Trophoblast cell (in vitro differentiated cells and primary cell): ENCODE measurements at regions not wholly inside any gene's neighbourhood (a gene's known extent, or its start where the extent isn't known, plus 50 kb on each side); places are given as distances from the start of the nearest gene placed in this dataset.

ENCODE experiments used
- DNase-seq, 2 donors: peaks; one replicate each; pipeline ENCODE4 v3.0.0-alpha.2; 2016
- H2AFZ ChIP-seq: 2 replicates; pipeline ENCODE4 v1.6.1; 2013; ENCODE audit warnings: low read length, moderate library complexity, mild to moderate bottlenecking; ENCODE audit not compliant: insufficient read depth, poor library complexity
- H2AK5ac ChIP-seq: 2 replicates; pipeline ENCODE4 v1.6.1; 2013; ENCODE audit warnings: mild to moderate bottlenecking, low read length
- H2BK120ac ChIP-seq: 2 replicates; pipeline ENCODE4 v1.6.1; 2013; ENCODE audit warnings: low read length, mild to moderate bottlenecking, moderate library complexity; ENCODE audit not compliant: insufficient read depth, poor library complexity
- H2BK12ac ChIP-seq: 2 replicates; pipeline ENCODE4 v1.6.1; 2013; ENCODE audit warnings: mild to moderate bottlenecking, low read length, moderate library complexity
- H2BK5ac ChIP-seq: 2 replicates; pipeline ENCODE4 v1.6.1; 2013; ENCODE audit warnings: low read length, low read depth, moderate library complexity, mild to moderate bottlenecking; ENCODE audit not compliant: poor library complexity
- H3K14ac ChIP-seq: 2 replicates; pipeline ENCODE4 v1.6.1; 2013; ENCODE audit warnings: mild to moderate bottlenecking, low read length
- H3K18ac ChIP-seq: 2 replicates; pipeline ENCODE4 v1.6.1; 2013; ENCODE audit warnings: mild to moderate bottlenecking, low read length
- H3K23ac ChIP-seq: 2 replicates; pipeline ENCODE4 v1.6.1; 2013; ENCODE audit warnings: low read length
- H3K27ac ChIP-seq: 2 replicates; pipeline ENCODE4 v1.5.1; 2013; ENCODE audit warnings: low read depth, mild to moderate bottlenecking, inconsistent platforms, low read length, moderate library complexity
- H3K27me3 ChIP-seq: 2 replicates; pipeline ENCODE4 v1.6.1; 2013; ENCODE audit warnings: inconsistent platforms, mild to moderate bottlenecking, low read length, moderate library complexity; ENCODE audit not compliant: insufficient read depth
- H3K36me3 ChIP-seq, 2 experiments: 1 replicate in 1 of 2; 2 replicates in 1 of 2; pipeline ENCODE4 v1.6.1; 2013; ENCODE audit warnings: low read length in 2 of 2, mild to moderate bottlenecking in 2 of 2, moderate library complexity in 1 of 2; ENCODE audit not compliant: insufficient read depth in 2 of 2, control insufficient read depth in 1 of 2
- H3K4ac ChIP-seq: 2 replicates; pipeline ENCODE4 v1.6.1; 2013; ENCODE audit warnings: low read depth, mild to moderate bottlenecking, low read length, moderate library complexity
- H3K4me1 ChIP-seq, 2 experiments: 1 replicate in 1 of 2; 2 replicates in 1 of 2; pipeline ENCODE4 v1.6.1; 2013; ENCODE audit warnings: low read length in 2 of 2, mild to moderate bottlenecking in 2 of 2, moderate library complexity in 1 of 2; ENCODE audit not compliant: insufficient read depth in 2 of 2, control insufficient read depth in 1 of 2
- H3K4me2 ChIP-seq: 2 replicates; pipeline ENCODE4 v1.6.1; 2013; ENCODE audit warnings: inconsistent platforms, mild to moderate bottlenecking, low read length, moderate library complexity
- H3K4me3 ChIP-seq: 2 replicates; pipeline ENCODE4 v1.5.1; 2013; ENCODE audit warnings: mild to moderate bottlenecking, low read depth, low read length, inconsistent platforms
- H3K79me1 ChIP-seq: one replicate; pipeline ENCODE4 v1.6.1; 2013; ENCODE audit warnings: low read length
- H3K79me2 ChIP-seq: 2 replicates; pipeline ENCODE4 v1.6.1; 2013; ENCODE audit warnings: low read length, mild to moderate bottlenecking; ENCODE audit not compliant: control insufficient read depth, insufficient read depth, poor library complexity
- H3K9ac ChIP-seq: 2 replicates; pipeline ENCODE4 v1.6.1; 2013; ENCODE audit warnings: mild to moderate bottlenecking, low read length
- H3K9me3 ChIP-seq: 2 replicates; pipeline ENCODE4 v1.6.1; 2013; ENCODE audit warnings: low read depth, mild to moderate bottlenecking, control low read depth, inconsistent platforms, low read length; ENCODE audit not compliant: insufficient read depth
- H4K12ac ChIP-seq: 2 replicates; pipeline ENCODE4 v1.6.1; 2013; ENCODE audit warnings: low read depth, mild to moderate bottlenecking, low read length, moderate library complexity
- H4K8ac ChIP-seq: 2 replicates; pipeline ENCODE4 v1.6.1; 2013; ENCODE audit warnings: low read depth, mild to moderate bottlenecking, low read length, moderate library complexity
- H4K91ac ChIP-seq: one replicate; pipeline ENCODE4 v1.6.1; 2013; ENCODE audit warnings: low read depth, mild to moderate bottlenecking, low read length, moderate library complexity
- WGBS: extraction: QIAGEN DNeasy Blood & Tissue Kit; methylation state at CpG from one replicate; pipeline ENCODE4 v1.1.7; 2013; ENCODE audit warnings: missing lambda C conversion rate; ENCODE audit not compliant: insufficient read length, insufficient coverage; ENCODE audit errors: extremely low coverage; 5-methylcytosine and 5-hydroxymethylcytosine counted together

DNA sequence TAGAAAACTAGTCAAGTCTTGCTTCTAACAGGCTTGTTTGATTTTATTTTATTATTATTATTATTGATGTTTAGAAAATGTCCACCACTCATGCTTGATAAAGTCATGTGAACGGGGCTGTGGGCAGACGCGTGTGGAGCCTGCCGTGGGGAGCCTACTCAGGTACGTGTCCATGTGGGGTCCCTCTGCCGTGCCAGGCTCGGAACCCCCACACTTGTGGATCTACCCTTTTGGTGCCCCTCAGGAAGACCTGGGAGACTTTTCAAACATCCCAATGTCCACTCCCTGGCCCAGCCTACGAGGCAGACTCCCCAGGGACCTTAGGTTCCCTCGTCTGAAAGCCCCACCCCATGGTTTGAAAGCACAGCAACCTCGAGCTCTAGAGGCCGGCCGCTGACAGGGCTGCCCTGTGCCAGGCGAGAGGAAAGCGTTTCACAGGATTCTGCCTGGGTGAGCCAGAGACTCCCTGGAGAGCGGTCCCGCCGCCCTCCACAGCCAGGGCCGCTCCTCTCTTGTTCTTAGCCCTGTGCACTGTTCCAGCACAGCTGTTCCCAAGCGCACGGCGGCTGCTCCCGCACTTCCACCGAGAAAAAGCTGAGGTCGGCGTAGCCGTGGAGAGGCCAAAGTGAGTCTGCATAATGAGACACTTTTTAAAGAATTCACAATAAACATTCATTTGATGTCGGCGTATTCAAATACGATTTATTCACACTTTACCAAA is 249.7 kb downstream of the TTLL2 start:
- Histone ChIP-seq H3K4me2 (no peak overlapping the region), H4K91ac (no peak overlapping the region), H3K27me3 (no peaks in the 10 kb centered on the region), H2BK120ac (no peak overlapping the region), H3K36me3 (no peaks in the 10 kb centered on the region), H2AK5ac (no peak overlapping the region), H3K4ac (no peak overlapping the region), H2AFZ (no peak overlapping the region), H3K23ac (no peak overlapping the region), H3K4me1 (peaks cover 0 to 8% of the 10 kb centered on the region in 2 experiments), H3K79me1 (peaks cover 2% of the 10 kb centered on the region), H2BK12ac (no peak overlapping the region), H3K18ac (no peak overlapping the region), H3K9ac (no peak overlapping the region), H3K79me2 (no peaks in the 10 kb centered on the region), H3K4me3 (no peak overlapping the region), H4K12ac (no peak overlapping the region), H3K14ac (no peak overlapping the region), H4K8ac (no peak overlapping the region), H2BK5ac (no peak overlapping the region), H3K9me3 (no peaks in the 10 kb centered on the region), H3K27ac (no peak overlapping the region)
- WGBS: no CpG with 5 or more reads among the region's 29 CpGs
- no peak for DNase-seq

DNA sequence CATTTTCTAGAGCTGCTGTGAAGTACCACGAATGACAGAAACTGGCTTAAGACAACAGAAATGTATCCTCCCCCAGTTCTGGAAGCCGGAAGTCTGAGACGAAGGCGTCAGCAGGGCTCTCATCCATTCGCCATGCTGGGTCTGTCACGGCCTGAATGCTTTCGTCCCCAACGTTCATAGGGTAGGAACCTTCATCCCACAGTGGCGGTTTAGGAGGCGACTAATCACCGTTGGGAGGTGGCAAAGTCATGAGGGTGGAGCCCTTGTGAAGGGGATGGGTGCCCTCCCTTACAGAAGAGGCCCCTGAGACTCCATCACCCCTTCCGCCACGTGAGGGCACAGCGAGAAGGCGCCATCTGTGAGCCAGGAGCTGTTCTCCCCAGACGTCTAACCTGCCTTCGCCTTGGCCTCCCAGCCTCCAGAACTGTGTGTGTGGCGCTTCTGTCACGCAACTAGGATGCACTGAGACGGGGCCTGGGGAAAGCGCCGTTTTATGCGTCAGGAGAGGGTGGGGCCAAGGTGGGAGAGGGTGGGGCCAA is 250.3 kb downstream of the TTLL2 start:
- no peak overlapping the region for H3K4me2 ChIP-seq
- no peak overlapping the region for H4K8ac ChIP-seq
- DNase-seq: no peak
- WGBS: no CpG with 5 or more reads among the region's 23 CpGs
- no peak overlapping the region for H3K9ac ChIP-seq
- no peak overlapping the region for H3K14ac ChIP-seq
- no peak overlapping the region for H2BK120ac ChIP-seq
- H2BK12ac ChIP-seq: no peak overlapping the region
- H3K4ac ChIP-seq: no peak overlapping the region
- H3K9me3 ChIP-seq: no peaks in the 10 kb centered on the region
- no peak overlapping the region for H3K23ac ChIP-seq
- no peak overlapping the region for H2BK5ac ChIP-seq
- H3K4me3 ChIP-seq: no peak overlapping the region
- no peak overlapping the region for H3K18ac ChIP-seq
- H4K91ac ChIP-seq: no peak overlapping the region
- no peak overlapping the region for H3K27ac ChIP-seq
- no peak overlapping the region for H4K12ac ChIP-seq
- H3K27me3 ChIP-seq: no peaks in the 10 kb centered on the region
- no peak overlapping the region for H2AK5ac ChIP-seq
- H3K79me1 ChIP-seq: peaks cover 2% of the 10 kb centered on the region
- H3K79me2 ChIP-seq: no peaks in the 10 kb centered on the region
- H2AFZ ChIP-seq: no peak overlapping the region
- peaks cover 0 to 8% of the 10 kb centered on the region in 2 experiments for H3K4me1 ChIP-seq
- H3K36me3 ChIP-seq: no peaks in the 10 kb centered on the region

DNA sequence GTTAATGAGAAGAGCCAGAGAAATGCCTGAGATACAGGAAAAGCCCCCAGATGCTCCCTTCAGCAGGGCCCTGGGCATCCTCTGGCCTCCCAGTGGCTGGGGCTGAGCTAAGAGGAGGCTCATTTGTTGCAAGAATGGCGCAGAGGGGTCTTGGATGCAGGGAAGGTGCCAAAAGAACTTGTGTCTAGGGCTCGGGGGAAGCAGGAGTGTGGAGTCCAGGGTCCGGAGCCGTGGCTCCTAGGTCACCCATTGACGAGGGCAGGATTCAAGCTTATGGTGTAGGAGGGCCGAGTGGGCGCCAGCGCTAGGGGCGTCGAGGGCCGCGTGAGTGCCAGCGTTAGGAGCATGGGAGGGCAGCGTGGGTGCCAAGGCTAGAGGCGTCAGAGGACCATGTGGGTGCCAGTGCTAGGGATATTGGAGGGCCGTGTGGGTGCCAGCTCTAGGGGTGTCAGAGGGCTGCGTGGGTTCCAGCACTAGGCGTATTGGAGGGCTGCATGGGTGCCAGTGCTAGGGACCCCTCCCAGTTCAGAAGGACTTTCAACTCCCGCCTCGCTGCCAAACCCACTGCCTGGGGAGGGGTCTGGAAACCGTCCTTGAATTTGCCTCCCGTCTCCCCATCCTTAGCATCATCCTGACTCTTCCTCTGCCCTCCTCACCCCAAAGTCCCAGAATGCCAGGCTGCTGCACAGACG is 250.5 kb upstream of the AFDN start:
- Histone ChIP-seq H2BK120ac (no peak overlapping the region), H2AK5ac (no peak overlapping the region), H3K36me3 (no peaks in the 10 kb centered on the region), H2BK5ac (no peak overlapping the region), H2BK12ac (no peak overlapping the region), H3K14ac (no peak overlapping the region), H3K4me3 (no peak overlapping the region), H3K4me1 (peaks cover 0 to 8% of the 10 kb centered on the region in 2 experiments), H3K9me3 (no peaks in the 10 kb centered on the region), H4K91ac (no peak overlapping the region), H3K4ac (no peak overlapping the region), H3K4me2 (no peak overlapping the region), H3K9ac (no peak overlapping the region), H3K23ac (no peak overlapping the region), H3K18ac (no peak overlapping the region), H3K27me3 (no peaks in the 10 kb centered on the region), H4K8ac (no peak overlapping the region), H3K27ac (no peak overlapping the region), H3K79me2 (no peaks in the 10 kb centered on the region), H3K79me1 (peaks cover 2% of the 10 kb centered on the region), H4K12ac (no peak overlapping the region), H2AFZ (no peak overlapping the region)
- no peak for DNase-seq
- no CpG with 5 or more reads among the region's 23 CpGs for WGBS

DNA sequence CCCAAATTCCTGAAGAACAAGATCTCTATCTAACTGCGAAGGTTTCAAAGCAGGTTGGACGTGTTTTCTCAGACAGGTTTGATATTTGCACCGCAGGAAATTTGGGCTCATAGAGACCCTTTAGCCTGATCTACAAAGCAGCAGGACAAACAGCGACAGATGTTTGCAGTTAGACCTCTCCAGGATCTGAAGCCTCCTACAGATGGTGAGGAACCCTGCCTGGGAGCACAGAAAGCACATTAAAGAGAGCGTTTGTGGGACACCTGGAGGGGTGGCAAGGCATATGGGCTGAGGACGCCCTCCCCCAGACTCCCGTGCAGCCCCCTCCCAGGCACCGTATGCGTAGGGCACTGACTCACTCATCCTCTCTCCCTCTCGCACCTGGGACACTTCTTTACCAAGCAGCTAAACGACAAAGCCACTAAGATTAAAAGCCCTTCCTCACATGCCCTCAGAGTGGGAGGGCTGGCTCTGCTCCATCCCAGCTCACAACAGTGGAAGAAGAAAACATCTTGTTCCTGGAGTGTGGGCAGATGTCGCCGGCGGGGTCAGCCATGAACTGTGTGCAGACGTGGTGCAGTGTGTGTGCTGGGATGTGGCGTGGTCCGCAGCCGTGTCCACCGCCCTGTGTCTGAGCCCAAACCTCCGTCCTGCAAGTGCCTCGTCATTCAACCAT is 249.7 kb upstream of the AFDN start:
- Histone ChIP-seq H3K27ac (no peak overlapping the region), H3K4me2 (no peak overlapping the region), H4K8ac (no peak overlapping the region), H2AK5ac (no peak overlapping the region), H3K4me1 (peaks cover 0 to 8% of the 10 kb centered on the region in 2 experiments), H2BK5ac (no peak overlapping the region), H3K27me3 (no peaks in the 10 kb centered on the region), H3K36me3 (no peaks in the 10 kb centered on the region), H2BK12ac (no peak overlapping the region), H3K9me3 (no peaks in the 10 kb centered on the region), H3K79me2 (no peaks in the 10 kb centered on the region), H3K79me1 (peaks cover 2% of the 10 kb centered on the region), H4K12ac (no peak overlapping the region), H3K4ac (no peak overlapping the region), H3K23ac (no peak overlapping the region), H3K14ac (no peak overlapping the region), H2AFZ (no peak overlapping the region), H3K4me3 (no peak overlapping the region), H4K91ac (no peak overlapping the region), H3K18ac (no peak overlapping the region), H2BK120ac (no peak overlapping the region), H3K9ac (no peak overlapping the region)
- no peak for DNase-seq
- no CpG with 5 or more reads among the region's 21 CpGs for WGBS
